Activated naive CD4-positive, alpha-beta T cell treated with anti-CD3 and anti-CD28 coated beads, Interleukin-2, amount 50 U/mL, for 72 hours (primary cell): ENCODE measurements at regions not wholly inside any gene's neighbourhood (a gene's known extent, or its start where the extent isn't known, plus 50 kb on each side); places are given as distances from the start of the nearest gene placed in this dataset.
"Not testable (repeated sequence)": the region's sequence is repeated elsewhere in the genome, so short reads cannot be mapped to it uniquely, and the experiment has no call there.

ENCODE experiments used
- ATAC-seq, 2 donors: fragments of 150-1000 bp; cut with Tn5 transposase; 2 replicates each; pipeline ENCODE4 v1.10.0; 2021; ENCODE audit warnings: mild to moderate bottlenecking in 2 of 2, moderate library complexity in 2 of 2
- DNase-seq, 2 donors: peaks; one replicate each; pipeline ENCODE4 v3.0.0; 2021 to 2022; ENCODE audit warnings: low spot score in 2 of 2
- H3K27ac Mint-ChIP-seq, 2 donors: one replicate each; pipeline ENCODE4 v1.8.0; 2022; ENCODE audit warnings: mild to moderate bottlenecking in 2 of 2, mixed read lengths in 2 of 2
- H3K36me3 Mint-ChIP-seq, 2 donors: one replicate each; pipeline ENCODE4 v1.8.0; 2022; ENCODE audit warnings: mixed read lengths in 2 of 2
- H3K9me3 Mint-ChIP-seq, 2 donors: one replicate each; pipeline ENCODE4 v1.8.0; 2022; ENCODE audit warnings: mixed read lengths in 2 of 2

DNA sequence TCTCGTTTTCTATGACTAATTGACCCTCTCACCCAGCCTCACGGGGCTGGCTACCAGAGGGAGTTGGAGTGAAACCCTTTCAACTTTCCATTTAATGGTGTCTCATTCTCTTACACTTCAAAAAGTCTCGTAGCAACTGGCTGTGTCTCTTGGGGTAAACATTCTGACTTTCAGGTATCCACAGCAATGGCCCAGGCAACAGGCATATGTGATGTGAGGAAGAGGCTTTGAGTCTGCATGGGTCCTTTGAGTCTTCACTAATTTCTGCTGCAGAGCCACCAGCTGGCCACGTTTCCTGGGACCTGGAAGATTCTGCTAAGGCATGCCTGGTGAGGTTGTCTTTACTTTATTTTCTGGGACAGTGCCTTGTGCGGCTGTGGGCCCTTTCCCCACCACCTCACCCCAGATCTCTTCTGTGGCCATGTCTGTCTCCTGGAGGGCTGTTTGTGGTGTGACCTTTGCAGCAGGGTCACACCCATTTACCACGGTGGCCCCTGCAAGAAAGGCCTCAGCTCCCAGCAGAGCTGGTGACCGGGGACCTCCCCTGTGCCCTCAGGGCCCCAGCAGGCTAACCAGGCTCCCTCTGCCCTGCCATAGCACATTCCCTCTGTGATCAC is 112.5 kb upstream of the FRG1 start:
- ATAC-seq, result no peak
- no peak overlapping the region for H3K27ac Mint-ChIP-seq
- DNase-seq, result no peak
- H3K36me3 Mint-ChIP-seq, result no peaks in the 10 kb centered on the region
- H3K9me3 Mint-ChIP-seq, result no peaks in the 10 kb centered on the region

DNA sequence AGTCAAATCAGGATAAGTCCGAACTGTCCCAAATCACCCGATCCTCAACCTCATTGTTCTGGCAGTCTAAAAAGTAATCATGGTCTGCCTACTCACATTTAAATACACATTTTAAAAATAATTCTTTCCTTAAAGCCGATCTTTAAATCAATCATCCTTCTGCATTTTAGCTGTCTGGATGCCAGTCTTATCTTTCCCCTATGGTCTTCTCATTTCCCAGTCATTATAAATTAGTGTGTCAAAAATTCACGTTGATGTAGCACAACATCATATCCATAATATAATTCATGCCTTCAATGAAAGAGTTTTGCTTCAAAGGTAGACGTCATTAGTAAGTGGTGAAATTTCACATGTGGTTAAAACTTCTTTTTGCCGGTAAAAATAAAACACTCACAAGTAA is 108.1 kb upstream of the FRG1 start:
- Mint-ChIP-seq H3K36me3 (no peaks in the 10 kb centered on the region), H3K9me3 (peaks cover 0 to 11% of the 10 kb centered on the region in 2 donors), H3K27ac (no peak overlapping the region)
- DNase-seq (no peak), ATAC-seq (no peak)

DNA sequence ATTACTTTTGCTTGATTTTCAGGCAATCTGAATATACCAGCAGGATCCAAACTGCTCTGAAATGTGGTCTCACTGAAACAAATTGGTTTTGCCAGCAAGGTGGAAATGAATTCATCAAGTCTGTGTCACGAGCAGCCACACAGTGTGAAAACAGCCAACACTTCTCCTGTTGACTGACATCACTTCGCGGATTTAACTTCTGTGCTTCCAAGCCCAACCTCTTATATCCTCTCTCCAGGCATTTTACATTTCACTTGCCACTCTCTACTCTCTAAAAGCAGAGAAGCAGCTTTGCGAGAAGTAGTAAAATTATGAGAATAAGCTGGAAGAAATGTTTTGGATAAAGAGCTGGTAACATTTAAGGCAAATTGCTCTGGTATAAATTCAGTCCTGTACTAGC is 106.1 kb upstream of the FRG1 start:
- Mint-ChIP-seq H3K36me3 (no peaks in the 10 kb centered on the region), H3K9me3 (peaks cover 0 to 11% of the 10 kb centered on the region in 2 donors), H3K27ac (no peak overlapping the region)
- ATAC-seq (no peak), DNase-seq (no peak)

DNA sequence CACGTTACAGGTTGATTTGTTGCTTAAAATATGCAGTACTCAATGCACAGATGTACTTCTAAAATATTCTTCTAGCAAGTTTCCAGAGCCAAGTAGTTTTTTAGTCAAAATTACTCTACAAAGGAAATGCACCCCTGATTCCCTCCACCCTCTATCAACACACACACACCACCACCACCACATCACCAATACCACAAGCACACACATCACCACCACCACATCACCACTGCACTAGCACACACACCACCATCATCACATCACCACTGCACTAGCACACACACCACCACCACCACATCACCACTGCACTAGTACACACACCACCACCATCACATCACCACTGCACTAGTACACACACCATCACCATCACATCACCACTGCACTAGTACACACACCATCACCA is 105.2 kb upstream of the FRG1 start:
- no peak for DNase-seq

DNA sequence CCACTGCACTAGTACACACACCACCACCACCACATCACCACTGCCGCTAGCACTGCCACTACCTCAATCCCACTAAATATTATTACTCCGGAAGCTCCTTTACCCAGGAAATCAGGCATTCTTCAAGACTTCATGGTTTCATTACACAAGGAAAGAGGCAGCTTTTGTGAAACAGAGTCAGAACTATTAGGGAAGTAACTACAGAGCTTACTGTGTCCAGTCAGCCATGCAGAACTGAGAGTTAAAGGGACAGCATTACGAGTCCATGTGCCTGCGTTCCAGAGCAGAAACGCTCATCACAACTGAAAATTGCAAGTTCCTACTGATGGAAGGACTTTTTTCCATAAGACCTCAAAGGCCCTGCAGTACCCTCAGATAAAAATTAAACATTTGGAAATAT is 103.2 kb upstream of the FRG1 start:
- no peak overlapping the region for H3K27ac Mint-ChIP-seq
- no peak for ATAC-seq
- H3K9me3 Mint-ChIP-seq, result peaks cover 0 to 11% of the 10 kb centered on the region in 2 donors
- no peak for DNase-seq
- H3K36me3 Mint-ChIP-seq, result no peaks in the 10 kb centered on the region

More for the DNA sequence above, 105.2 kb upstream of the FRG1 start:
- H3K36me3 Mint-ChIP-seq, result no peaks in the 10 kb centered on the region
- no peak for ATAC-seq
- H3K27ac Mint-ChIP-seq, result no peak overlapping the region
- H3K9me3 Mint-ChIP-seq, result peaks cover 0 to 11% of the 10 kb centered on the region in 2 donors

GRCh38 chr4:189838821-189839497 is 101.7 kb upstream of the FRG1 start:
- DNase-seq (no peak), ATAC-seq (no peak)
- Mint-ChIP-seq H3K27ac (no peak overlapping the region), H3K9me3 (peaks cover 0 to 11% of the 10 kb centered on the region in 2 donors), H3K36me3 (no peaks in the 10 kb centered on the region)

- peaks cover 0 to 11% of the 10 kb centered on the region in 2 donors for H3K9me3 Mint-ChIP-seq
- no peaks in the 10 kb centered on the region for H3K36me3 Mint-ChIP-seq
- H3K27ac Mint-ChIP-seq, result no peak overlapping the region
- ATAC-seq (no peak), DNase-seq (no peak)
Measured at GRCh38 chr4:189840356-189840755, 100.3 kb upstream of the FRG1 start.

GRCh38 chr4:189843413-189844009 is 97.2 kb upstream of the FRG1 start:
- ATAC-seq (no peak), DNase-seq (no peak)
- H3K27ac Mint-ChIP-seq, result no peak overlapping the region
- no peaks in the 10 kb centered on the region for H3K9me3 Mint-ChIP-seq
- H3K36me3 Mint-ChIP-seq, result no peaks in the 10 kb centered on the region

GRCh38 chr4:189845145-189845846 is 95.4 kb upstream of the FRG1 start:
- no peaks in the 10 kb centered on the region for H3K36me3 Mint-ChIP-seq
- ATAC-seq, result no peak
- H3K27ac Mint-ChIP-seq, result no peak overlapping the region
- no peaks in the 10 kb centered on the region for H3K9me3 Mint-ChIP-seq
- DNase-seq, result no peak

DNA sequence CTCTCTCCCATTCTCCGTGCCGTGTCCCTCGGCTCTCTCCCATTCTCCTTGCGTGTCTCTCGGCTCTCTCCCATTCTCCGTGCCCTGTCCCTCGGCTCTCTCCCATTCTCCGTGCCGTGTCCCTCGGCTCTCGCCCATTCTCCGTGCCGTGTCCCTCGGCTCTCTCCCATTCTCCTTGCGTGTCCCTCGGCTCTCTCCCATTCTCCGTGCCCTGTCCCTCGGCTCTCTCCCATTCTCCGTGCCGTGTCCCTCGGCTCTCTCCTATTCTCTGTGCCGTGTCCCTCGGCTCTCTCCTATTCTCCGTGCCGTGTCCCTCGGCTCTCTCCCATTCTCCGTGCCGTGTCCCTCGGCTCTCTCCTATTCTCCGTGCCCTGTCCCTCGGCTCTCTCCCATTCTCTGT is 94.6 kb upstream of the FRG1 start:
- not testable (repeated sequence) for H3K27ac Mint-ChIP-seq, H3K9me3 Mint-ChIP-seq, DNase-seq, H3K36me3 Mint-ChIP-seq, ATAC-seq

DNA sequence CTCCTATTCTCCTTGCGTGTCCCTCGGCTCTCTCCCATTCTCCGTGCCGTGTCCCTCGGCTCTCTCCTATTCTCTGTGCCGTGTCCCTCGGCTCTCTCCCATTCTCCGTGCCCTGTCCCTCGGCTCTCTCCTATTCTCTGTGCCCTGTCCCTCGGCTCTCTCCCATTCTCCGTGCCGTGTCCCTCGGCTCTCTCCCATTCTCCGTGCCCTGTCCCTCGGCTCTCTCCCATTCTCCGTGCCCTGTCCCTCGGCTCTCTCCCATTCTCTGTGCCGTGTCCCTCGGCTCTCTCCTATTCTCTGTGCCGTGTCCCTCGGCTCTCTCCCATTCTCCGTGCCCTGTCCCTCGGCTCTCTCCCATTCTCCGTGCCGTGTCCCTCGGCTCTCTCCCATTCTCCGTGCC is 94.1 kb upstream of the FRG1 start:
- DNase-seq, result not testable (repeated sequence)

DNA sequence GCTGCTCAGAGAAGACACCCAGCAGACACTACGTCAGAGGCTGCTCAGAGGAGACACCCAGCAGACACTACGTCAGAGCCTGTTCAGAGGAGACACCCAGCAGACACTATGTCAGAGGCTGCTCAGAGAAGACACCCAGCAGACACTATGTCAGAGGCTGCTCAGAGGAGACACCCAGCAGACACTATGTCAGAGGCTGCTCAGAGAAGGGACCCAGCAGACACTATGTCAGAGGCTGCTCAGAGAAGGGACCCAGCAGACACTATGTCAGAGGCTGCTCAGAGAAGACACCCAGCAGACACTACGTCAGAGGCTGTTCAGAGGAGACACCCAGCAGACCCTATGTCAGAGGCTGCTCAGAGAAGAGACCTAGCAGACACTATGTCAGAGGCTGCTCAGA is 92.0 kb upstream of the FRG1 start:
- not testable (repeated sequence) for ATAC-seq, DNase-seq, H3K9me3 Mint-ChIP-seq, H3K27ac Mint-ChIP-seq, H3K36me3 Mint-ChIP-seq

More for the DNA sequence above, 94.1 kb upstream of the FRG1 start:
- H3K36me3 Mint-ChIP-seq, H3K9me3 Mint-ChIP-seq, H3K27ac Mint-ChIP-seq, ATAC-seq: not testable (repeated sequence)

DNA sequence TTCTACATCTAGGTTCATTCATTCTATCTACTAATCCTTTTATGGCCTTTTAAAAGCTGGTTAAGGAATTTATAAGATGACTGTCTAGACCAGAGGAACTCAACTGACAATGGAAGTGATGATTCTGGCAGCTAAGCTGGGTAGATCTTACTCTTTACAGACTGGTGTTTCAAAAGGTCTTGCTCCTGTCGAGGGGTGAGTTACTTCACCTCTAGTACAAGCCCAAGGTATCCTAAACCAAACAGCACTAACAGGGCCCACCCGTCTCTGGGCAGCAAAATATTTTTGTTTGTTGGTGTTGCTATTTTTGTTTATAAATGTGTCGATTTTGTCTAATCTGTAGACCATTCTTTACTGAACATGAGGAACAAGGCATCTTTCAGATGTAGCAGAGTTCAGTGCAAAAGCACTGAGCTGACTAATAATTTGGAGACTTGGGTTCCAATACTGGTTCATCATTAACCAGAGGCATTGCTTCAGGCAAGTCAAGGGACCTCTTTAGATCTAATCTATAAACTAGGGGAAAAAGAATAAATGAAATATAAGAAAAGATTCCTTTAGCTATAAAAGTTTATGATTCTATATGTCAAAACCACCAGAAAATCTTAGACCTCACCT is 90.3 kb upstream of the FRG1 start:
- Mint-ChIP-seq H3K9me3 (peaks cover 7 to 15% of the 10 kb centered on the region in 2 donors), H3K27ac (no peak overlapping the region), H3K36me3 (peaks cover 0 to 16% of the 10 kb centered on the region in 2 donors)
- ATAC-seq (no peak), DNase-seq (no peak)

- Mint-ChIP-seq H3K27ac (no peak overlapping the region), H3K9me3 (peaks cover 7 to 18% of the 10 kb centered on the region in 2 donors), H3K36me3 (peaks cover 0 to 22% of the 10 kb centered on the region in 2 donors)
- DNase-seq, result no peak
- ATAC-seq, result no peak
Measured at GRCh38 chr4:189858435-189858834, 82.2 kb upstream of the FRG1 start.

DNA sequence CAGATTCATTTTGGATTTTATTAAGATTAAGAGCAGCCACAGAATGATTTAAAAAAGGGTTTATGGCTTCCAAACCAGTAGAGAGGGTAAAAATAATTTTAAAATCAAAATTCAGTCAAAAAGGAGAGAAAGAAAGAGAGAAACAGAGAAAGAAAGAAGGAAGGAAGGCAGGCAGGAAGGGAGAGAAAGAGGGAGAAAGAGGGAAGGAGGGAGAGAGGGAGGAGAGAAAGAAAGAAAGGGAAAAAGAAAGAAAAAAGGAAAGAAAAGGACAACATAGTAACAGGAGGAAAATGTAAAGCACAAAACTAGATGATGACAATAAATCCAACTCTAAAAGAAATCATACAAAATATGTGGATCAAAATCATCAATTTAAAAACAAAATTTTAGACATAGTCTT is 79.6 kb upstream of the FRG1 start:
- Mint-ChIP-seq H3K36me3 (no peaks in the 10 kb centered on the region), H3K27ac (no peak overlapping the region)

DNA sequence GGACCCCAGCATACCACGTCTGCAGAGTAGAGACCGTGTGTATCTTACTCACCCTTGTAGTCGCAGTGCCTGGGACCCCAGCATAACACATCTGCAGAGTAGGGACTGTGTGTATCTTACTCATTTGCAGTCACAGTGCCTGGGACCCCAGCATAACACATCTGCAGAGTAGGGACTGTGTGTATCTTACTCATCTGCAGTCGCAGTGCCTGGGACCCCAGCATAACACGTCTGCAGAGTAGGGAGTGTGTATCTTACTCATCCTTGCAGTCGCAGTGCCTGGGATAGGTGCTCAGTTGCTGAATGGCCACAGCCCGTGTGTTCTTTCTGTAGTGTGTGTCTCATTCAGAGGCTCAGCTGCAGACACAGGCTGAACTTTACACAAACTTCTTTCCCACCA is 71.4 kb upstream of the FRG1 start:
- DNase-seq, result no peak
- ATAC-seq, result no peak
- no peaks in the 10 kb centered on the region for H3K36me3 Mint-ChIP-seq
- H3K27ac Mint-ChIP-seq, result no peak overlapping the region
- H3K9me3 Mint-ChIP-seq, result no peaks in the 10 kb centered on the region

More for the DNA sequence above, 79.6 kb upstream of the FRG1 start:
- no peak for DNase-seq
- H3K9me3 Mint-ChIP-seq, result no peaks in the 10 kb centered on the region
- no peak for ATAC-seq
